ENCODE measurements at regions not wholly inside any gene's neighbourhood (a gene's known extent, or its start where the extent isn't known, plus 50 kb on each side); places are given as distances from the start of the nearest gene placed in this dataset.

- Mint-ChIP-seq H3K27ac (no peak overlapping the region), H3K36me3 (no peaks in the 10 kb centered on the region), H3K4me3 (no peak overlapping the region), H3K9me3 (peaks cover 0 to 2% (median 0%) of the 10 kb centered on the region in 7 donors), H3K4me1 (no peaks in the 10 kb centered on the region), H3K27me3 (no peaks in the 10 kb centered on the region)
- Histone ChIP-seq H3K9me3 (ENCODE audit: control insufficient read depth in 2 of 2, low read length in 2 of 2) (no peaks in the 10 kb centered on the region), H3K27ac (ENCODE audit: insufficient read depth, low read length, poor library complexity, severe bottlenecking) (no peak overlapping the region), H3K4me1 (ENCODE audit: control insufficient read depth, insufficient read depth, low read length, poor library complexity, severe bottlenecking) (no peaks in the 10 kb centered on the region), H3K36me3 (ENCODE audit: control insufficient read depth, insufficient read depth, low read length) (no peaks in the 10 kb centered on the region), H3K4me3 (ENCODE audit: low read depth, low read length) (no peak overlapping the region), H3K27me3 (ENCODE audit: control insufficient read depth, insufficient read depth, low read length) (no peaks in the 10 kb centered on the region)
- DNase-seq (no peak), ATAC-seq (ENCODE audit: low read depth in 2 of 2) (no peak)
Observed at GRCh38 chr15:81785679-81786078, 260.1 kb downstream of the MEX3B start.

GRCh38 chr15:81785181-81785580 lies 260.6 kb downstream of the MEX3B start:
- Mint-ChIP-seq H3K4me1 (no peaks in the 10 kb centered on the region), H3K36me3 (no peaks in the 10 kb centered on the region), H3K27me3 (no peaks in the 10 kb centered on the region), H3K27ac (no peak overlapping the region), H3K9me3 (peaks cover 0 to 2% (median 0%) of the 10 kb centered on the region in 7 donors), H3K4me3 (no peak overlapping the region)
- no peaks in the 10 kb centered on the region for H3K36me3 ChIP-seq (ENCODE audit: control insufficient read depth, insufficient read depth, low read length)
- no peaks in the 10 kb centered on the region for H3K4me1 ChIP-seq (ENCODE audit: control insufficient read depth, insufficient read depth, low read length, poor library complexity, severe bottlenecking)
- H3K27me3 ChIP-seq (ENCODE audit: control insufficient read depth, insufficient read depth, low read length) = no peaks in the 10 kb centered on the region
- no peak overlapping the region for H3K27ac ChIP-seq (ENCODE audit: insufficient read depth, low read length, poor library complexity, severe bottlenecking)
- no peak for DNase-seq
- ATAC-seq (ENCODE audit: low read depth in 2 of 2) = no peak
- H3K4me3 ChIP-seq (ENCODE audit: low read depth, low read length) = no peak overlapping the region
- H3K9me3 ChIP-seq (ENCODE audit: control insufficient read depth in 2 of 2, low read length in 2 of 2) = no peaks in the 10 kb centered on the region

- Mint-ChIP-seq H3K27ac (no peak overlapping the region), H3K4me3 (no peak overlapping the region), H3K36me3 (no peaks in the 10 kb centered on the region), H3K4me1 (no peaks in the 10 kb centered on the region), H3K9me3 (peaks cover 0 to 2% (median 0%) of the 10 kb centered on the region in 7 donors), H3K27me3 (no peaks in the 10 kb centered on the region)
- no peaks in the 10 kb centered on the region for H3K27me3 ChIP-seq (ENCODE audit: control insufficient read depth, insufficient read depth, low read length)
- H3K4me3 ChIP-seq (ENCODE audit: low read depth, low read length) = no peak overlapping the region
- DNase-seq = no peak
- H3K36me3 ChIP-seq (ENCODE audit: control insufficient read depth, insufficient read depth, low read length) = no peaks in the 10 kb centered on the region
- no peak overlapping the region for H3K27ac ChIP-seq (ENCODE audit: insufficient read depth, low read length, poor library complexity, severe bottlenecking)
- ATAC-seq (ENCODE audit: low read depth in 2 of 2) = no peak
- no peaks in the 10 kb centered on the region for H3K9me3 ChIP-seq (ENCODE audit: control insufficient read depth in 2 of 2, low read length in 2 of 2)
- no peaks in the 10 kb centered on the region for H3K4me1 ChIP-seq (ENCODE audit: control insufficient read depth, insufficient read depth, low read length, poor library complexity, severe bottlenecking)
Observed at GRCh38 chr15:81784751-81785150, 261.1 kb downstream of the MEX3B start.

GRCh38 chr15:81783586-81783985 lies 262.2 kb downstream of the MEX3B start:
- no peaks in the 10 kb centered on the region for H3K4me1 ChIP-seq (ENCODE audit: control insufficient read depth, insufficient read depth, low read length, poor library complexity, severe bottlenecking)
- no peaks in the 10 kb centered on the region for H3K27me3 ChIP-seq (ENCODE audit: control insufficient read depth, insufficient read depth, low read length)
- no peak overlapping the region for H3K27ac Mint-ChIP-seq
- H3K9me3 Mint-ChIP-seq = peaks cover 0 to 2% (median 0%) of the 10 kb centered on the region in 7 donors
- H3K4me3 Mint-ChIP-seq = no peak overlapping the region
- no peaks in the 10 kb centered on the region for H3K36me3 ChIP-seq (ENCODE audit: control insufficient read depth, insufficient read depth, low read length)
- H3K4me3 ChIP-seq (ENCODE audit: low read depth, low read length) = no peak overlapping the region
- no peaks in the 10 kb centered on the region for H3K36me3 Mint-ChIP-seq
- no peaks in the 10 kb centered on the region for H3K9me3 ChIP-seq (ENCODE audit: control insufficient read depth in 2 of 2, low read length in 2 of 2)
- H3K27ac ChIP-seq (ENCODE audit: insufficient read depth, low read length, poor library complexity, severe bottlenecking) = no peak overlapping the region
- no peak for ATAC-seq (ENCODE audit: low read depth in 2 of 2)
- H3K4me1 Mint-ChIP-seq = no peaks in the 10 kb centered on the region
- DNase-seq = no peak
- no peaks in the 10 kb centered on the region for H3K27me3 Mint-ChIP-seq

GRCh38 chr15:81783076-81783475 lies 262.7 kb downstream of the MEX3B start:
- no peak for DNase-seq
- Mint-ChIP-seq H3K27ac (no peak overlapping the region), H3K36me3 (no peaks in the 10 kb centered on the region), H3K27me3 (no peaks in the 10 kb centered on the region), H3K4me1 (no peaks in the 10 kb centered on the region), H3K9me3 (peaks cover 0 to 2% (median 0%) of the 10 kb centered on the region in 7 donors), H3K4me3 (no peak overlapping the region)
- Histone ChIP-seq H3K27me3 (ENCODE audit: control insufficient read depth, insufficient read depth, low read length) (no peaks in the 10 kb centered on the region), H3K4me1 (ENCODE audit: control insufficient read depth, insufficient read depth, low read length, poor library complexity, severe bottlenecking) (no peaks in the 10 kb centered on the region), H3K36me3 (ENCODE audit: control insufficient read depth, insufficient read depth, low read length) (no peaks in the 10 kb centered on the region), H3K9me3 (ENCODE audit: control insufficient read depth in 2 of 2, low read length in 2 of 2) (no peaks in the 10 kb centered on the region), H3K4me3 (ENCODE audit: low read depth, low read length) (no peak overlapping the region), H3K27ac (ENCODE audit: insufficient read depth, low read length, poor library complexity, severe bottlenecking) (no peak overlapping the region)
- ATAC-seq (ENCODE audit: low read depth in 2 of 2) = no peak

GRCh38 chr15:81781395-81781794 lies 264.4 kb downstream of the MEX3B start:
- Histone ChIP-seq H3K27ac (ENCODE audit: insufficient read depth, low read length, poor library complexity, severe bottlenecking) (no peak overlapping the region), H3K36me3 (ENCODE audit: control insufficient read depth, insufficient read depth, low read length) (no peaks in the 10 kb centered on the region), H3K4me3 (ENCODE audit: low read depth, low read length) (no peak overlapping the region), H3K9me3 (ENCODE audit: control insufficient read depth in 2 of 2, low read length in 2 of 2) (no peaks in the 10 kb centered on the region), H3K27me3 (ENCODE audit: control insufficient read depth, insufficient read depth, low read length) (no peaks in the 10 kb centered on the region), H3K4me1 (ENCODE audit: control insufficient read depth, insufficient read depth, low read length, poor library complexity, severe bottlenecking) (no peaks in the 10 kb centered on the region)
- no peaks in the 10 kb centered on the region for H3K36me3 Mint-ChIP-seq
- no peak overlapping the region for H3K4me3 Mint-ChIP-seq
- H3K9me3 Mint-ChIP-seq = peaks cover 0 to 2% (median 0%) of the 10 kb centered on the region in 7 donors
- ATAC-seq (ENCODE audit: low read depth in 2 of 2) (no peak), DNase-seq (no peak)
- no peaks in the 10 kb centered on the region for H3K4me1 Mint-ChIP-seq
- no peak overlapping the region for H3K27ac Mint-ChIP-seq
- no peaks in the 10 kb centered on the region for H3K27me3 Mint-ChIP-seq

GRCh38 chr15:81780966-81781365 lies 264.9 kb downstream of the MEX3B start:
- no peak overlapping the region for H3K27ac ChIP-seq (ENCODE audit: insufficient read depth, low read length, poor library complexity, severe bottlenecking)
- no peak for ATAC-seq (ENCODE audit: low read depth in 2 of 2)
- no peak overlapping the region for H3K27ac Mint-ChIP-seq

GRCh38 chr15:81779181-81779580 lies 266.6 kb downstream of the MEX3B start:
- no peak for DNase-seq
- H3K36me3 ChIP-seq (ENCODE audit: control insufficient read depth, insufficient read depth, low read length) = no peaks in the 10 kb centered on the region
- Mint-ChIP-seq H3K36me3 (no peaks in the 10 kb centered on the region), H3K4me1 (no peaks in the 10 kb centered on the region), H3K27ac (no peak overlapping the region), H3K4me3 (no peak overlapping the region), H3K27me3 (no peaks in the 10 kb centered on the region), H3K9me3 (peaks cover 0 to 2% (median 0%) of the 10 kb centered on the region in 7 donors)
- no peak overlapping the region for H3K27ac ChIP-seq (ENCODE audit: insufficient read depth, low read length, poor library complexity, severe bottlenecking)
- H3K4me1 ChIP-seq (ENCODE audit: control insufficient read depth, insufficient read depth, low read length, poor library complexity, severe bottlenecking) = no peaks in the 10 kb centered on the region
- no peak overlapping the region for H3K4me3 ChIP-seq (ENCODE audit: low read depth, low read length)
- no peaks in the 10 kb centered on the region for H3K27me3 ChIP-seq (ENCODE audit: control insufficient read depth, insufficient read depth, low read length)
- no peaks in the 10 kb centered on the region for H3K9me3 ChIP-seq (ENCODE audit: control insufficient read depth in 2 of 2, low read length in 2 of 2)
- ATAC-seq (ENCODE audit: low read depth in 2 of 2) = no peak

More at GRCh38 chr15:81780966-81781365, 264.9 kb downstream of the MEX3B start:
- Histone ChIP-seq H3K36me3 (ENCODE audit: control insufficient read depth, insufficient read depth, low read length) (no peaks in the 10 kb centered on the region), H3K4me1 (ENCODE audit: control insufficient read depth, insufficient read depth, low read length, poor library complexity, severe bottlenecking) (no peaks in the 10 kb centered on the region), H3K9me3 (ENCODE audit: control insufficient read depth in 2 of 2, low read length in 2 of 2) (no peaks in the 10 kb centered on the region), H3K4me3 (ENCODE audit: low read depth, low read length) (no peak overlapping the region), H3K27me3 (ENCODE audit: control insufficient read depth, insufficient read depth, low read length) (no peaks in the 10 kb centered on the region)
- H3K9me3 Mint-ChIP-seq = peaks cover 0 to 2% (median 0%) of the 10 kb centered on the region in 7 donors
- H3K27me3 Mint-ChIP-seq = no peaks in the 10 kb centered on the region
- no peak for DNase-seq
- H3K36me3 Mint-ChIP-seq = no peaks in the 10 kb centered on the region
- H3K4me3 Mint-ChIP-seq = no peak overlapping the region
- no peaks in the 10 kb centered on the region for H3K4me1 Mint-ChIP-seq
